Activated T-cell treated with anti-CD3 and anti-CD28 coated beads, Interleukin-2, amount 50 U/mL, for 4 hours (primary cell): ENCODE measurements at regions not wholly inside any gene's neighbourhood (a gene's known extent, or its start where the extent isn't known, plus 50 kb on each side); places are given as distances from the start of the nearest gene placed in this dataset.
"Not testable (repeated sequence)": the region's sequence is repeated elsewhere in the genome, so short reads cannot be mapped to it uniquely, and the experiment has no call there.

ENCODE experiments used
- ATAC-seq, 2 donors: fragments of 200-7000 bp; cut with Tn5 transposase; one replicate each; pipeline ENCODE4 v1.10.0; 2021
- DNase-seq: peaks from one replicate; pipeline ENCODE4 v3.0.0-alpha.2; 2020
- H3K27me3 Mint-ChIP-seq: one replicate; pipeline ENCODE4 v1.8.0; 2021; ENCODE audit warnings: low read depth, mixed read lengths
- H3K36me3 Mint-ChIP-seq: one replicate; pipeline ENCODE4 v1.8.0; 2022; ENCODE audit warnings: mixed read lengths; ENCODE audit not compliant: insufficient read depth
- H3K4me1 Mint-ChIP-seq: one replicate; pipeline ENCODE4 v1.8.0; 2021; ENCODE audit warnings: low read depth, mixed read lengths
- H3K4me3 Mint-ChIP-seq: one replicate; pipeline ENCODE4 v1.8.0; 2021; ENCODE audit warnings: mild to moderate bottlenecking, moderate library complexity, mixed read lengths
- H3K9me3 Mint-ChIP-seq: one replicate; pipeline ENCODE4 v1.8.0; 2021; ENCODE audit warnings: mixed read lengths

- Mint-ChIP-seq H3K36me3 (no peaks in the 10 kb centered on the region), H3K4me3 (no peak overlapping the region)
- no peak for ATAC-seq
Measured at GRCh38 chr21:34274001-34274400, 89.8 kb upstream of the KCNE2 start.

GRCh38 chr21:34276711-34277425 lies 86.9 kb upstream of the KCNE2 start:
- H3K36me3 Mint-ChIP-seq, result no peaks in the 10 kb centered on the region
- peak; percentile 87 to 94 for ATAC-seq
- no peak overlapping the region for H3K4me3 Mint-ChIP-seq
- H3K9me3 Mint-ChIP-seq, result no peaks in the 10 kb centered on the region
- DNase-seq, result no peak
- peaks cover 8% of the 10 kb centered on the region for H3K27me3 Mint-ChIP-seq
- H3K4me1 Mint-ChIP-seq, result peaks cover 5% of the 10 kb centered on the region

More at GRCh38 chr21:34274001-34274400, 89.8 kb upstream of the KCNE2 start:
- Mint-ChIP-seq H3K4me1 (peaks cover 5% of the 10 kb centered on the region), H3K9me3 (no peaks in the 10 kb centered on the region), H3K27me3 (peaks cover 8% of the 10 kb centered on the region)
- DNase-seq, result no peak

- DNase-seq, result no peak
- Mint-ChIP-seq H3K9me3 (no peaks in the 10 kb centered on the region), H3K36me3 (no peaks in the 10 kb centered on the region), H3K4me1 (peaks cover 6% of the 10 kb centered on the region), H3K27me3 (peaks cover 8% of the 10 kb centered on the region), H3K4me3 (no peak overlapping the region)
- no peak for ATAC-seq
Measured at GRCh38 chr21:34278451-34278850, 85.4 kb upstream of the KCNE2 start.

DNA sequence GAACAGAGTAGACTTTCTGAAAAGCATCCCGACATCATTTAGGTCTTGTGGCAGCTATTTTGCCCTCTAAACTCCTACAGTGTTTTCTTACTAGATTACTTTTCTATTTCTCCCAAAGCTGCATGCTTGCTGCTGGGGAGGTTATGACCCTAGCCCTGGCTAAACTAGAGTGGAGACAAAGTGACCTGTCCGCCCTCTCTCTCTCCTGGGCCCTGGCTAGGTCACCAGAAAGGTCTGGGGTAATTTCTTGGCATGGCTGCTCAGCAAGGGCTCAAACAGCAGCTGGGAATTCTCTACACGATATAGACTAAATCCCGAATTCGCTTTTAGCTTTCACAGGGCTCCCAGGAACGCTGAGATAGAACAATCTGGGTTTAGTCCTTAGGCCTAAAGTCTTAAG lies 84.5 kb upstream of the KCNE2 start:
- peaks cover 6% of the 10 kb centered on the region for H3K4me1 Mint-ChIP-seq
- no peak for DNase-seq
- no peaks in the 10 kb centered on the region for H3K36me3 Mint-ChIP-seq
- no peak overlapping the region for H3K4me3 Mint-ChIP-seq
- H3K9me3 Mint-ChIP-seq, result no peaks in the 10 kb centered on the region
- H3K27me3 Mint-ChIP-seq, result peaks cover 8% of the 10 kb centered on the region
- no peak for ATAC-seq

GRCh38 chr21:34279883-34280282 lies 83.9 kb upstream of the KCNE2 start:
- ATAC-seq, result no peak
- no peak for DNase-seq
- H3K27me3 Mint-ChIP-seq, result peaks cover 8% of the 10 kb centered on the region
- no peaks in the 10 kb centered on the region for H3K9me3 Mint-ChIP-seq
- no peak overlapping the region for H3K4me3 Mint-ChIP-seq
- H3K36me3 Mint-ChIP-seq, result no peaks in the 10 kb centered on the region
- H3K4me1 Mint-ChIP-seq, result peaks cover 6% of the 10 kb centered on the region

DNA sequence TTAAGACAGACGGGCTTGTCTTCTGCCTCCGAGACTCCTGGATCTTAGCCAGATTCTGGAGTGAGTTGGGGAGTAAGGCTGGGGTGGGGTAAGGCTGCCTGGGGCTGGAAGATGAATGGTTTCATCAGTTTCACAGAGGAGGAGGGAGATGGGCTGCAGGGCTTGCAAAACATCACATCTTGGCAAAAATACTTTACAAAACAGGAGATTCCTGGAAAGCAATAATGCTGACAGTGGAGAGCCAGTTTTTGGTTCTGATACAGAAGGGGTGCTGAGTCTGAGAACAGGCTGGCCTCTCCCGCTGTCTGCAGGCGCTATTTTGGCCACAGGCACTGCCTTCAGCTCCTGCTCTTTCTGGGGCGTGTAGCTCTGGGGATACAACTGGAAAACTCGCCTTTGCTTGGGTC lies 83.4 kb upstream of the KCNE2 start:
- Mint-ChIP-seq H3K36me3 (no peaks in the 10 kb centered on the region), H3K4me1 (peaks cover 6% of the 10 kb centered on the region), H3K9me3 (no peaks in the 10 kb centered on the region), H3K27me3 (peaks cover 8% of the 10 kb centered on the region), H3K4me3 (no peak overlapping the region)
- no peak for ATAC-seq
- no peak for DNase-seq

GRCh38 chr21:34280959-34281358 lies 82.8 kb upstream of the KCNE2 start:
- peaks cover under 1% of the 10 kb centered on the region for H3K9me3 Mint-ChIP-seq
- peaks cover 6% of the 10 kb centered on the region for H3K4me1 Mint-ChIP-seq
- H3K36me3 Mint-ChIP-seq, result no peaks in the 10 kb centered on the region
- no peak overlapping the region for H3K4me3 Mint-ChIP-seq
- no peak for DNase-seq
- ATAC-seq, result no peak
- peaks cover 8% of the 10 kb centered on the region for H3K27me3 Mint-ChIP-seq

DNA sequence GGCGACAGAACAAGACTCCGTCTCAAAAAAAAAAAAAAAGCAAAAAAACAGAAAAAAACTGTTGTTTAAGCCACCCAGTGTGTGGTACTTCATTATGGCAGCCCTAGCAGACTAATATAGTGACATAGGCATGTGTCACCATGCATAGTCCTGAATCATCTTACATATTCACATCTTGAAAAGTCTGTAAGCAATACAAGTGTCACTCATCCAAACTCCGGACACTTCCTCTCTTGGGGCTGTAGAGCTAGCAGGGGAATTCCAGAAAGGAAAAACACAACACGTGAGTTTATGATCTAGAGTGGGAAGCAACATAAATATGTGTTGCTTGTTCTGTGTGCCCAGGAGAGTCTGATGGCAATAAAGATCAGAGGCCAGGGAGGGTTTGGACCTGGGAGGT lies 81.6 kb upstream of the KCNE2 start:
- DNase-seq (no peak), ATAC-seq (peak; percentile 84 to 88)
- Mint-ChIP-seq H3K9me3 (peaks cover 8% of the 10 kb centered on the region), H3K27me3 (peaks cover 2% of the 10 kb centered on the region), H3K36me3 (no peaks in the 10 kb centered on the region), H3K4me3 (no peak overlapping the region), H3K4me1 (peaks cover 2% of the 10 kb centered on the region)

DNA sequence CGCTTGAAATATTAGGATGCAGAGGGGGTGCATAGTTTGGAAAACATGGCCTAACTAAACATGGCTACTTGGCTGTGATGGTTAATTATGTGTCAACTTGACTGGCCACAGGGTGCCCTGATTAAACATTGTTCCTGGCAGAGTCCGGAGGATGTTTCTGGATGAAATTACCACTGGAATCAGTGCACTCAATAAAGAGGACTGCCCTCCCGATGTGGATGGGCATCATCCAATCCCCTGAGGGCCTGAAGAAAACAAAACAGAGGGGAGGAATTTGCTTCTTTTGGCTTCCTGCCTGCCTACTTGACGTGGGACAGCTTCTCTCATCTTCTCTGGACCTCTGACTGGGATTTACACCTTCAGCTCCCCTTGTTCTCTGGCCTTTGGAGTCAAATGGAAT lies 79.1 kb upstream of the KCNE2 start:
- Mint-ChIP-seq H3K36me3 (no peaks in the 10 kb centered on the region), H3K27me3 (no peaks in the 10 kb centered on the region), H3K9me3 (peaks cover 24% of the 10 kb centered on the region), H3K4me1 (peaks cover 2% of the 10 kb centered on the region), H3K4me3 (no peak overlapping the region)
- ATAC-seq (no peak), DNase-seq (no peak)

- not testable (repeated sequence) for H3K4me1 Mint-ChIP-seq, ATAC-seq
Measured at GRCh38 chr21:34288042-34288441, 75.8 kb upstream of the KCNE2 start.

GRCh38 chr21:34289856-34290255 lies 74.0 kb upstream of the KCNE2 start:
- peaks cover 24% of the 10 kb centered on the region for H3K9me3 Mint-ChIP-seq
- ATAC-seq (no peak), DNase-seq (no peak)

More at GRCh38 chr21:34288042-34288441, 75.8 kb upstream of the KCNE2 start:
- not testable (repeated sequence) for DNase-seq, H3K4me3 Mint-ChIP-seq, H3K27me3 Mint-ChIP-seq, H3K36me3 Mint-ChIP-seq
- peaks cover 24% of the 10 kb centered on the region for H3K9me3 Mint-ChIP-seq

GRCh38 chr21:34296878-34297277 lies 66.9 kb upstream of the KCNE2 start:
- Mint-ChIP-seq H3K4me3 (no peak overlapping the region), H3K9me3 (peaks cover 8% of the 10 kb centered on the region), H3K27me3 (no peaks in the 10 kb centered on the region), H3K36me3 (no peaks in the 10 kb centered on the region), H3K4me1 (no peaks in the 10 kb centered on the region)
- ATAC-seq (no peak), DNase-seq (no peak)

More at GRCh38 chr21:34289856-34290255, 74.0 kb upstream of the KCNE2 start:
- H3K4me3 Mint-ChIP-seq, result no peak overlapping the region
- H3K4me1 Mint-ChIP-seq, result no peaks in the 10 kb centered on the region
- no peaks in the 10 kb centered on the region for H3K27me3 Mint-ChIP-seq
- H3K36me3 Mint-ChIP-seq, result no peaks in the 10 kb centered on the region

DNA sequence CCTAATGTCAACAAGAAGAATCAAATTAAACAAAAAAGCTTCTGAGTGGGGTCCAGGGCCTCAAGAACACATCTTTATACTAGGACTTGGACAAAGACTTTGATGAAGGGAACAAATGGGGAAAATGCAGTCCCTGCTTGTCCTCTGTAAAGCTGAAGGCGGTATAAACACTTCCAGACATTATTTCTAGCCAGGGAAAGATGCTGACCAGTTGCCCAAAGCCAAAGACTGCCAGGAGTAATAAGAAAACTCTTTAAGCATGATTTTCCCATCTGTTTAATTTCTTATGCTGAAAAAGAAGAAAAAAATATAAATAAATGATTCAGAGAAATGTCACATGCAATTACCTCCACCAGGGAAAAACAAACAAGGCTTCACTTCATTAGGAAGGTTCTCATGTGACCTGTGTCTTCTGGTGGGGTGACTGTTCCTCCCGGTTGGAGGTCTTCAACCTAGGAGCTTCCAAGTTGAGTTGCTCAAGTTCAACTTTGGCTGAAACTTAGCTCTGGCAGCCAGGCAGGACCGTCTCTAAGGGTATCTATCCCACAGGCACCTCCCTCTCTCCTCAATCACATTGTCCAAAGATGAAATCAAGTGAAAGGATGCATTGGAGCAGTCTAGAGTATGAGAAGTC lies 65.2 kb upstream of the KCNE2 start:
- Mint-ChIP-seq H3K27me3 (peaks cover 4% of the 10 kb centered on the region), H3K4me1 (no peaks in the 10 kb centered on the region), H3K4me3 (no peak overlapping the region), H3K9me3 (peaks cover 8% of the 10 kb centered on the region), H3K36me3 (no peaks in the 10 kb centered on the region)
- no peak for ATAC-seq
- DNase-seq, result no peak

DNA sequence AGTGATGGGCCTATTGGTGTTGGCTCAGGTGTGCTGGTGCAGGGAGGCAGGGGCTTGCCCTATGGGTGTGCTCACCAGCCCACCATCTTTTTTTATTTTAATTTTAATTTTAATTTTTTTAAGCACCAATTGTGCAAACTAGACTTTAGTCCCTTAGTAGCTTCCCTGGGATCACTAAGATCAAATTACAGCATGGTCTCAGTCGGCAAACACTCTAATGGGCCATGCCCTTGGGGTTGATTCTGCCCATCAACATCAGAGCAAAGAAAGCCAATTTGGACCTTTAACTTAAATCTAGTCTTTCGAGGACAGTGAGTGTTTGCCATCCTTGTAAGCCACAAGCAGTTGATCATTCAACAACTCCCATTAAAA lies 64.7 kb upstream of the KCNE2 start:
- Mint-ChIP-seq H3K4me3 (no peak overlapping the region), H3K4me1 (no peaks in the 10 kb centered on the region), H3K9me3 (peaks cover 8% of the 10 kb centered on the region), H3K27me3 (peaks cover 4% of the 10 kb centered on the region), H3K36me3 (no peaks in the 10 kb centered on the region)
- no peak for ATAC-seq
- DNase-seq, result no peak

DNA sequence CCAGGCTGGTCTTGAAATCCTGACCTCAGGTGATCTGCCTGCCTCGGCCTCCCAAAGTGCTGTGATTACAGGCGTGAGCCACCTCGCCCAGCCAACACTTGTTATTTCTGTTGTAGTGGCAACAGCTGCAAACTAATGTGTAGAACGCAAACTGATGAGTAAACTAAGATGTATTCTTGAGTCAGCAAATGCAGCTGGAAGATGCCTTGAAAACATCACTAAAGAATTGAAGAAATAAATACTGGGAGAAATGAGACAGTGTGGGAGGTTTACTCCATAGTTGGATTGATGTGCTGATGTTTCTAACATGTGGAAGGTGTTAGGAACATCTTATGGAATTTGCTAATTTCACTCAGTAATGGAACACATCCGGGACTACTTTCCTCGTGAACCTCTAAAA lies 61.3 kb upstream of the KCNE2 start:
- Mint-ChIP-seq H3K36me3 (no peaks in the 10 kb centered on the region), H3K27me3 (peaks cover 4% of the 10 kb centered on the region), H3K4me3 (no peak overlapping the region), H3K9me3 (peaks cover 8% of the 10 kb centered on the region), H3K4me1 (no peaks in the 10 kb centered on the region)
- DNase-seq, result no peak
- ATAC-seq, result no peak
